SK-N-SH (cell line): ENCODE measurements at regions not wholly inside any gene's neighbourhood (a gene's known extent, or its start where the extent isn't known, plus 50 kb on each side); places are given as distances from the start of the nearest gene placed in this dataset.

Source experiments
- CTCF ChIA-PET: fragments of 300-600, 350-600 bp; formaldehyde crosslinking; extraction: SDS; loops from one replicate; lab custom pipeline; 2021; lab: Yijun Ruan, JAX
- POLR2A ChIA-PET: fragments of 350-600 bp; sonication (Branson Sonifier 250); formaldehyde crosslinking; extraction: SDS; loops from one replicate; lab custom pipeline; 2020; ENCODE audit warnings: antibody characterized with exemption, inconsistent platforms; lab: Yijun Ruan, JAX
- DNase-seq: peaks from one replicate; pipeline ENCODE4 v3.0.0; 2012
- H2AFZ ChIP-seq: fragments of 200-600 bp; sonication (generic); 2 replicates; pipeline ENCODE4 v1.8.1; 2016; ENCODE audit warnings: antibody characterized with exemption, mild to moderate bottlenecking, low read depth
- H3F3A ChIP-seq: fragments of 200-600 bp; sonication (generic); replicated peaks from 2 replicates; pipeline ENCODE3; 2016; ENCODE audit warnings: antibody characterized with exemption, mild to moderate bottlenecking; ENCODE audit not compliant: insufficient read depth
- H3K27ac ChIP-seq, 2 experiments: fragments of 200-500 bp in 1 of 2; fragments of 200-600 bp in 1 of 2; sonication (Bioruptor generic) in 1 of 2; sonication (generic), shearing (Covaris generic) in 1 of 2; 2 replicates each; pipeline versions ENCODE4 v1.5.1 to v1.6.1; 2014 to 2016; ENCODE audit warnings: low read depth in 2 of 2, inconsistent platforms in 1 of 2, low read length in 1 of 2, mild to moderate bottlenecking in 1 of 2, mixed read lengths in 1 of 2
- H3K27me3 ChIP-seq: fragments of 200-600 bp; sonication (generic), shearing (Covaris generic); 2 replicates; pipeline ENCODE4 v1.6.1; 2016; ENCODE audit warnings: mixed run types; ENCODE audit not compliant: insufficient read depth
- H3K36me3 ChIP-seq, 2 experiments: fragments of 200-500 bp in 1 of 2; fragments of 200-600 bp in 1 of 2; sonication (Bioruptor generic) in 1 of 2; sonication (generic) in 1 of 2; replicated peaks in 1 of 2; 2 replicates each; pipeline versions ENCODE3 to v1.5.1; 2014 to 2016; ENCODE audit warnings: low read length in 1 of 2, mild to moderate bottlenecking in 1 of 2; ENCODE audit not compliant: insufficient read depth in 2 of 2, control insufficient read depth in 1 of 2
- H3K4me1 ChIP-seq, 2 experiments: fragments of 200-500 bp in 1 of 2; fragments of 200-600 bp in 1 of 2; sonication (Bioruptor generic) in 1 of 2; sonication (generic), shearing (Covaris generic) in 1 of 2; 2 replicates each; pipeline versions ENCODE4 v1.5.1 to v1.6.1; 2014 to 2016; ENCODE audit warnings: low read depth in 1 of 2, low read length in 1 of 2, mixed run types in 1 of 2; ENCODE audit not compliant: insufficient read depth in 2 of 2, control insufficient read depth in 1 of 2
- H3K4me2 ChIP-seq: fragments of 200-600 bp; sonication (generic), shearing (Covaris generic); 2 replicates; pipeline ENCODE4 v1.6.1; 2017; ENCODE audit warnings: mixed run types
- H3K4me3 ChIP-seq, 2 experiments: fragments of 200-500 bp in 1 of 2; fragments of 200-600 bp in 1 of 2; sonication (Bioruptor generic) in 1 of 2; sonication (generic), shearing (Covaris generic) in 1 of 2; 2 replicates each; pipeline versions ENCODE4 v1.5.1 to v1.8.1; 2014 to 2016; ENCODE audit warnings: low read depth in 2 of 2, inconsistent platforms in 1 of 2, low read length in 1 of 2, mild to moderate bottlenecking in 1 of 2, mixed read lengths in 1 of 2, moderate library complexity in 1 of 2
- H3K79me2 ChIP-seq: fragments of 200-600 bp; sonication (generic); 2 replicates; pipeline ENCODE4 v1.8.1; 2017; ENCODE audit warnings: mild to moderate bottlenecking; ENCODE audit not compliant: insufficient read depth
- H3K9ac ChIP-seq: fragments of 200-600 bp; sonication (generic); 2 replicates; pipeline ENCODE4 v1.6.1; 2017; ENCODE audit warnings: mixed run types
- H3K9me2 ChIP-seq: fragments of 200-600 bp; sonication (generic); 2 replicates; pipeline ENCODE4 v1.6.1; 2017; ENCODE audit warnings: mixed run types
- H3K9me3 ChIP-seq: fragments of 200-600 bp; sonication (generic); 2 replicates; pipeline ENCODE4 v1.6.1; 2017; ENCODE audit warnings: mixed run types, mild to moderate bottlenecking, moderate library complexity
- H4K20me1 ChIP-seq: fragments of 200-600 bp; sonication (generic); 2 replicates; pipeline ENCODE4 v1.6.1; 2017; ENCODE audit warnings: mild to moderate bottlenecking, mixed run types; ENCODE audit not compliant: insufficient read depth
- CHD2 ChIP-seq: fragments of 150-350 bp; IDR thresholded peaks from 2 replicates; pipeline ENCODE4 v1.6.1; 2018; ENCODE audit warnings: low read length; ENCODE audit not compliant: partially characterized antibody
- ELF1 ChIP-seq: IDR thresholded peaks from 2 replicates; pipeline ENCODE4 v1.4.0; 2012
- GABPA ChIP-seq: IDR thresholded peaks from 2 replicates; pipeline ENCODE4 v1.4.0; 2012; ENCODE audit warnings: low read depth, mild to moderate bottlenecking
- GATA2 ChIP-seq: sonication (generic); formaldehyde crosslinking; IDR thresholded peaks from 2 replicates; pipeline ENCODE4 v1.5.0; 2020; ENCODE audit warnings: mild to moderate bottlenecking, missing genetic modification reagents
- MEF2A ChIP-seq: IDR thresholded peaks from 2 replicates; pipeline ENCODE4 v1.4.0; 2012; ENCODE audit warnings: low read depth, borderline replicate concordance
- NFIC ChIP-seq: IDR thresholded peaks from 2 replicates; pipeline ENCODE4 v1.4.0; 2012; ENCODE audit warnings: borderline replicate concordance
- NRF1 ChIP-seq: IDR thresholded peaks from 2 replicates; pipeline ENCODE4 v1.6.1; 2012; ENCODE audit warnings: low read depth, mild to moderate bottlenecking, low read length
- PBX3 ChIP-seq: IDR thresholded peaks from 2 replicates; pipeline ENCODE4; 2012
- POLR2AphosphoS5 ChIP-seq: IDR thresholded peaks from 2 replicates; pipeline ENCODE4 v1.6.1; 2012; ENCODE audit warnings: low read depth, low read length
- RAD21 ChIP-seq: IDR thresholded peaks from 2 replicates; pipeline ENCODE4 v1.6.1; 2012; ENCODE audit warnings: mild to moderate bottlenecking, low read length
- RCOR1 ChIP-seq: fragments of 150-350 bp; IDR thresholded peaks from 2 replicates; pipeline ENCODE4 v1.6.1; 2017; ENCODE audit warnings: antibody characterized with exemption, low read length
- RFX5 ChIP-seq: IDR thresholded peaks from 2 replicates; pipeline ENCODE4 v1.6.1; 2012; ENCODE audit warnings: mild to moderate bottlenecking, improper control_type of control experiment, low read length
- SMC3 ChIP-seq: IDR thresholded peaks from 2 replicates; pipeline ENCODE4 v1.6.1; 2012; ENCODE audit warnings: low read depth, low read length, improper control_type of control experiment
- TEAD4 ChIP-seq: IDR thresholded peaks from 2 replicates; pipeline ENCODE4 v1.4.0; 2012; ENCODE audit warnings: mild to moderate bottlenecking, borderline replicate concordance; ENCODE audit not compliant: insufficient read depth
- USF1 ChIP-seq: IDR thresholded peaks from 2 replicates; pipeline ENCODE4 v1.4.0; 2012; ENCODE audit warnings: low read depth, borderline replicate concordance
- ZBTB33 ChIP-seq: IDR thresholded peaks from 2 replicates; pipeline ENCODE4 v1.4.0; 2012; ENCODE audit warnings: low read depth, borderline replicate concordance
- WGBS: methylation state at CpG from one replicate; pipeline ENCODE4 v1.1.6; 2017; ENCODE audit warnings: low lambda C conversion rate; 5-methylcytosine and 5-hydroxymethylcytosine counted together
- TF ChIP-seq, protein P1 (sequence below): fragments of 150-350 bp; IDR thresholded peaks from 2 replicates; pipeline ENCODE4 v1.6.1; 2017; ENCODE audit warnings: antibody characterized with exemption, low read length, low read depth, borderline replicate concordance
- TF ChIP-seq, protein P2 (sequence below): IDR thresholded peaks from 2 replicates; pipeline ENCODE4 v1.4.0; 2012; ENCODE audit warnings: low read depth
- TF ChIP-seq, protein P3 (sequence below): fragments of 150-350 bp; IDR thresholded peaks from 2 replicates; pipeline ENCODE4 v1.6.1; 2016; ENCODE audit warnings: mild to moderate bottlenecking, low read depth, low read length

DNA sequence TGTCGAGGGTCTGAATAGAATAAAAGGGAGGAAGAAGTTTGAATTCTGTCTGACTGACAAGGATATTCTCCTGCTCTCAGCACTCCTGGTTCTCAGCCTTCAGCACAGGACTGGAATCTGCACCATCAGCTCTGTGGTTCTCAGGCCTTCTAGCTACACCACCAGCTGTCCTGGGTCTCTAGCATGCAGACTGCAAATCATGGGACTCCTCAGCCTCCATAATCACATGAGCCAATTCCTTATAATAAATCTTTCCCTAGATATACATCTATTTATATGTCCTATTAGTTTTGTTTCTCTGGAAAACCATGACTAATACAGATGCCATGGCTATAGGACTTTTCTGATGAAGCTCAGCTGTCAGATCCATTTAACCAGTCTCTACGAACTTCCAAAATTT, 132.8 kb upstream of the ECI2 start:
- no peak overlapping the region for H2AFZ ChIP-seq
- POLR2A ChIA-PET: no interaction called here
- H3K27ac ChIP-seq: no peak overlapping the region
- no peak overlapping the region for H3K4me3 ChIP-seq
- DNase-seq: no peak
- H3K9ac ChIP-seq: no peak overlapping the region
- H3K79me2 ChIP-seq: no peaks in the 10 kb centered on the region
- H3K36me3 ChIP-seq: no peaks in the 10 kb centered on the region
- H3K27me3 ChIP-seq: peaks cover 9% of the 10 kb centered on the region; the same call in 1 of the 2 replicates
- 6% methylated on average over 2 of the region's 2 CpGs for WGBS
- H3F3A ChIP-seq: no peaks in the 10 kb centered on the region
- no peak overlapping the region for H3K4me2 ChIP-seq
- H3K9me2 ChIP-seq: no peaks in the 10 kb centered on the region
- TF ChIP-seq MEF2A: no peak
- TF ChIP-seq CHD2: no peak
- no peak for TF ChIP-seq USF1
- no peak for TF ChIP-seq POLR2AphosphoS5
- TF ChIP-seq, protein P1, sequence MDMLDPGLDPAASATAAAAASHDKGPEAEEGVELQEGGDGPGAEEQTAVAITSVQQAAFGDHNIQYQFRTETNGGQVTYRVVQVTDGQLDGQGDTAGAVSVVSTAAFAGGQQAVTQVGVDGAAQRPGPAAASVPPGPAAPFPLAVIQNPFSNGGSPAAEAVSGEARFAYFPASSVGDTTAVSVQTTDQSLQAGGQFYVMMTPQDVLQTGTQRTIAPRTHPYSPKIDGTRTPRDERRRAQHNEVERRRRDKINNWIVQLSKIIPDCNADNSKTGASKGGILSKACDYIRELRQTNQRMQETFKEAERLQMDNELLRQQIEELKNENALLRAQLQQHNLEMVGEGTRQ: no peak
- TF ChIP-seq PBX3: no peak
- TF ChIP-seq SMC3: no peak
- no peak for TF ChIP-seq TEAD4
- no peak for TF ChIP-seq RAD21
- TF ChIP-seq, protein P2, sequence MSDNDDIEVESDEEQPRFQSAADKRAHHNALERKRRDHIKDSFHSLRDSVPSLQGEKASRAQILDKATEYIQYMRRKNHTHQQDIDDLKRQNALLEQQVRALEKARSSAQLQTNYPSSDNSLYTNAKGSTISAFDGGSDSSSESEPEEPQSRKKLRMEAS: no peak
- no peak for TF ChIP-seq GABPA
- TF ChIP-seq RCOR1: no peak
- TF ChIP-seq NRF1: no peak
- no peak for TF ChIP-seq NFIC
- TF ChIP-seq ELF1: no peak
- no peak for TF ChIP-seq RFX5
- TF ChIP-seq, protein P3, sequence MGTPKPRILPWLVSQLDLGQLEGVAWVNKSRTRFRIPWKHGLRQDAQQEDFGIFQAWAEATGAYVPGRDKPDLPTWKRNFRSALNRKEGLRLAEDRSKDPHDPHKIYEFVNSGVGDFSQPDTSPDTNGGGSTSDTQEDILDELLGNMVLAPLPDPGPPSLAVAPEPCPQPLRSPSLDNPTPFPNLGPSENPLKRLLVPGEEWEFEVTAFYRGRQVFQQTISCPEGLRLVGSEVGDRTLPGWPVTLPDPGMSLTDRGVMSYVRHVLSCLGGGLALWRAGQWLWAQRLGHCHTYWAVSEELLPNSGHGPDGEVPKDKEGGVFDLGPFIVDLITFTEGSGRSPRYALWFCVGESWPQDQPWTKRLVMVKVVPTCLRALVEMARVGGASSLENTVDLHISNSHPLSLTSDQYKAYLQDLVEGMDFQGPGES: no peak
- TF ChIP-seq ZBTB33: no peak
- no peak for TF ChIP-seq GATA2 (CRISPR knock-in tag)
- TF ChIP-seq, all 33 proteins: peak for 0
- Histone ChIP-seq H3K9me3 (no peaks in the 10 kb centered on the region), H4K20me1 (no peaks in the 10 kb centered on the region), H3K4me1 (no peaks in the 10 kb centered on the region)
- CTCF ChIA-PET: no interaction called here
